NCI-H2107 treated with DMSO at 0.1 percent for 48 hours (cell line): ENCODE measurements at regions not wholly inside any gene's neighbourhood (a gene's known extent, or its start where the extent isn't known, plus 50 kb on each side); places are given as distances from the start of the nearest gene placed in this dataset.
"Not testable (repeated sequence)": the region's sequence is repeated elsewhere in the genome, so short reads cannot be mapped to it uniquely, and the experiment has no call there.

Source experiments
- DNase-seq: peaks from one replicate; lab custom pipeline; 2025; ENCODE audit not compliant: unreplicated experiment; lab: John Stamatoyannopoulos, UW

DNA sequence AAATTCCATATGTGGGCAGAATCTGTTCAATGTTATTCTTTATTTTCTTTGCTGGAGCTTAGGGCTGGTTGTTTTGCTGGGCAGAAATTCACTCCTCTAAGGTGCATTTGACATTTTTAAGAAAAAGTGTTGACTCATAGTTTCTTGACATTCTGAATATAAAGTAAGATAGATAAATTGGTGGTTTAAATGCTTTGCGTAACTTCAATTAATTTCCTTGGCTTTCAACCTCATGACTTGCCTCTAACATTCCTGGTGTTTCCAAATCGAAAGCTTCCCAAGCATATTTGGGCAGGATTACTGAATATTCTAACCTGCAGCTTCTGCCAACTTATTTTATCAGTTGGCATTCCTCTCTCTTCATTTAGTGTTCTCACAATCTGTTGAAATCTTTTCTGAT lies 718.7 kb upstream of the ADGRB3 start:
- no peak for DNase-seq

DNA sequence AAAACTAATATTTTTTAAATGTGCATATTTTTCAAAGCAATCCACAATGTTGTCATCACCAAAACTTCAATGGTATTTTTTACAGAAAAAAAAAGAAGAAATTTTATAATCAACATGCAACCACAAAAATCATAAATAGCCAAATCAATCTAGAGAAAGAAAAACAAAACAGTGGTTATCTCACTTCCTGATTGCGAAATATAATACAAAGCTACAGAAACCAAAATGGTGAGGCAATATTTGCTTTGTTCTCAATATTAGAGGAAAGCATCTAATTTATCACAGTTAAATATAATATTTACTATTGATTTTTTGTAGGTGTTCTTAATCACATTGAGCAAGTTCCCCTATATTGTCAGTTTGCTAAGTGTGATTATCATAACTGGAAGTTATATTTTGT lies 720.7 kb upstream of the ADGRB3 start:
- DNase-seq: no peak

DNA sequence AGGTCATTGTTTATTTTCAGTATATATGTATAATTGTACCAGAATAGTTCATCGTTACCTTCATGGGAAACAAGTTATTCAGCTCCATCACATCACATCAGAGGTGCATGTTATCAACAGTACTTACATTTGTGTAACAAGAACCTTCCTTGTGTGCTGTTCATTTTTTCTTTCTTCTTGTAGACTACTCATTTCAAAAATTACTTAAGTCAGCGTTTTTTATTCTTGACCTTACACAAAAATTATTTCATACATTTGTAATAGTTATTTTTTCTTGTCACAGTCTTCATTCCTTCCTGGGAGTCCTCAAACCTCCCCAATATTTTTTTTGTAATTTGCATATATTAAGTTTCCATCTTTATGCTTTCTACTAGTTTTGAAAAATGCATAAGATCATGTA lies 725.7 kb upstream of the ADGRB3 start:
- no peak for DNase-seq

DNA sequence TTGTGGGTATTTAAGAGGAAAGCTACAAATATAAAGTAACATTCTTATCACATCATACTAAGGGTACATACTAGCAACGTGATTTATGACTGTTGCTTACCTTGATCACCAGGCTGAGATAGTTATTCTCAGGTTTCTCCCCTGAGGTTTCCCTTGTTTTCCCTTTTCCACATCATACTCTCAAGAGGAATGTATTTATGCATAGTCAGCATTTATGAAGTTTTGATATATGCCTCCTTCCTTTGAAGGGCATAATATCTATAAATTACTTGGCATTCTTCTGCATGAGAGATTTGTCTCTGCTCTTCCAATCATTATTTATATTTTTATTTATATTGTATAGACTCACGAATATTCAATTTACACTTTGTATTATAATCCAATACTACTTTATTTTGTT lies 726.7 kb upstream of the ADGRB3 start:
- no peak for DNase-seq

DNA sequence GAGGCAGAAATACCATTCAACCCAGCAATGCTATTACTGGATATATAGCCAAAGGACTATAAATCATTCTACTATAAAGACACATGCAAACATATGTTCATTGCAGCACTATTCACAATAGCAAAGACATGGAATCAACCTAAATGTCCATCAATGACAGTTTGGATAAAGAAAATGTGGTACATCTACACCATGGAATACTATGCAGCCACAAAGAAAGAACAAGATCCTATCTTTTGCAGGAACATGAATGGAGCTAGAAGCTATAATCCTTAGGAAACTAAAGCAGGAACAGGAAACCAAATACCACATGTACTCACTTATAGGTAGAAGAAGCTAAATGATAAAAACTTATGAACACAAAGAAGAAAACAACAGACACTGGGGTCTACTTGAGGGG lies 730.3 kb upstream of the ADGRB3 start:
- DNase-seq: not testable (repeated sequence)

DNA sequence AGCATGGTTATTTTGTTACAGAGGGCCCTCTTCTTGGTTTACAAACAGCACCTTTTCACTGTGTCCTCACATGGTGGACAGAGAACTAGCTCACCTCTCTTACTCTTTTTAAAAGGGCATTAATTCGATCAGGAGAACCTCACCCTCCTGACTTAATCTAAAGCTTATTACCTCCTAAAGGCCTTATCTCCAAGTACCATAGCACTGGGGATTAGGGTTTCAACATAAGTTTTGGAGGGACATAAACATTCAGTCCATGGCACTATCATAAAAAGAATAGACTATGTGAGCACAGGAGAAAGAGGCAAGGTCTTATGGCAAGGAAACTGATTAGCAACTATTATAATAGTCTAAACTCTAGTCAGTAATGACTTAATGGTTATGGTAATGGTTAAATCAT lies 736.2 kb upstream of the ADGRB3 start:
- DNase-seq: no peak

DNA sequence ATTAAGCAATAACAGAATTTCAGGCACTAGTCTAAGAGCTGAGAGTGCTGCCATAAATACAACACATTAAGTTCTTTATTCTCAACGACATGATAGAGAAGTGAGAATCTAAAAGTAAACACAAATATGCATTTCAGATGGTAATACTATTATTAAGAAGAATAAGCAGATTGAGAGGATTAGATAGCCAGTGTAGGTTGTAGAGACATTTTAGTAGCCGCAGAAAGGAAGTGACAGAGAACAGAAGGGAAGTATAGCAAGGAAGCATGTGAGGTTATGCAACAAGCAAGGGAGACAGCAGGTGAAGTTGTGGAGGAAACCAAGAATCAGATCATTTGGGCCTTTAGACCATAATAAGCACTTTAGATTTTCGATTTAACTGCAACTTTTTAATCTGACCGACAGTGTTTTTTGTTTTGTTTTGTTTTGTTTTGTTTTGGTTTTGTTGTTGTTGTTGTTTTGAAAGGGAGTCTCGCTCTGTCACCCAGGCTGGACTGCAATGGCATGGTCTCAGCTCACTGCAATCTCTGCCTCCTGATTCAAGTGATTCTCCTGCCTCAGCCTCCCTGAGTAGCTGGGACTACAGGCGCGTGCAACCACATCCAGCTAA lies 737.0 kb upstream of the ADGRB3 start:
- no peak for DNase-seq

DNA sequence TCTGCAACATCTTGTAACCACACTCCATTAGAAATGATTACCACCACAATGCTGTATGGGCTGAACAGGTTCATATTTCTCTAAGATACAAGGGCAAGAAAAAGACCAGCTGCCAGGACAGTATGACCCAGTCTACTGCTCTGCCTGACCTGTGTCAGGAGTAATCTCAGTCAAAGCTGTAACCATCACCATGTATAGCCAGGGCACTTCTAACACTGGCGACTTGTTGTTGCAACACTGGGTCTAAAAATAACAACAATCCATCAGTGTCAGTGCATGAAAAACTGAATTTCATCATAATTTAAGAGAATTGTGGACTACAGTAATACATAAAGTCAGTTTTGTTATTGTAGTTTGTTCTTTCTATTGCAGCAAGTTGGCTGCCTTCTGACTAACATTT lies 738.6 kb upstream of the ADGRB3 start:
- no peak for DNase-seq

DNA sequence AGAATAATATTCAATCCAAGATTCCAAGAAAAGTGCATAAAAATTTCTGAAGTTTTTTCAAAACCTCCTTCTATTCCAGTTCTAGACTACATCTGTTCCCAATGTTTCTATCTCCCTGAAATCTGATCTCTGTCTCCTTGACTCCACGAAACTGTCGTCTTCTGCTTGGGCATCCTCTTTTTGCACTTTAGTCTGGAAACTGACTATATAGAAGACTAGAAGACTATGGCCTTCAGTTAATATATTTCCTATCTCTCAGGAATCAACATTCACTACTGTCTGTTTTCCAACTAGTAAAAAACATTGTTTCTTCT lies 745.4 kb upstream of the ADGRB3 start:
- no peak for DNase-seq

DNA sequence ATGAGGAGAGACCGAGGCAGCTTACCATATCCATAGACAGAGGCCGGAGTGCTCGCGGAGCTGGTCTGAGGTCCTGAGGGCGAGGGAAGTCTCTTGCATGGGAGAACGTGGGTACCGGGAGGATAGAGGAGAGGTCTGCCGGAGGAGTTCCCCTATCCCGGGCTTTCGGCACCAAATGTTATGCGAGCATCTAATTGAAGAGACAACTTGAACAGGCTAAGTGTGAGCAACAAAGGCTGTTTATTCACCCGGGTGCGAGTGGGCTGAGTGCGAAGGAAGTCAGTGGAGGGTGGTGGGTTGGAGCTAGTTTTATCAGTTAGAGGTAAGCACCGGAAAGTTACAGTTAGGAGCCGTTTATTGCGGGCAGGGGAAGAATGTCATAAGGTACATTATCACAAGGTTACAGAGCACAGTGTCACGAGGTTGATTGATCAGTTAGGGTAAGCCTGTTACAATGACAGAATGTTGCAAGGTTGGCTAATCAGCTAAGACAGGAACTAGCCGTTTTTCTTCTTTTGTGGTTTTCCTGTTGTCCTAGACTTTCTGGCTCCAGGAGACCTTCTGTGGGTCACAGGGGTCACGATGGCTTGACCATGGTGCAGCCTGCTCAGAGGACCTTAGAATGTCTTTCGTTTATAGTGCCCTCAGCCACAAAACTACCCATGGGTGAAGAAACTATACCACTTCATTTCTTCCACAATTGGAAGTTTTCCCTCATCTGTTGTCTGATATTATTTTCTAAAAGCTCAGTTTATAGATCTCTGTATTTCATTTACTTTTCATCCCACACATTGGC lies 746.0 kb upstream of the ADGRB3 start:
- no peak for DNase-seq

DNA sequence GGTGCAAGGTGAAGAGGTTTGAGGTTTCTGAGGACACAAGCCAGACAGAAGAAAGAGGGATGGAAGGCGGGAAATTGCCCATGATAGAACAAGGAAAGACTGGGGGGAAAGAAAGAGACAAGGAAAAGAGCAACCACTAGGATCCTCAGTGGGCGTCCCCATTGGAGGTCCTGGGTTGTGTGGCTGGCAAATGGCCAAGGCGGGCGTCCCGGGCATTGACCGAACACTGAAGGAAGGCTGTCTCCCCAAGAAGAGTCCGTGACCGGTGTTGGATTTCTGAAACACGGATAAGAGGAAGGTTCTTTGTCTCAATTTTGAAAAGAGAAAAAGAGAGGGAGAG lies 746.6 kb upstream of the ADGRB3 start:
- no peak for DNase-seq

DNA sequence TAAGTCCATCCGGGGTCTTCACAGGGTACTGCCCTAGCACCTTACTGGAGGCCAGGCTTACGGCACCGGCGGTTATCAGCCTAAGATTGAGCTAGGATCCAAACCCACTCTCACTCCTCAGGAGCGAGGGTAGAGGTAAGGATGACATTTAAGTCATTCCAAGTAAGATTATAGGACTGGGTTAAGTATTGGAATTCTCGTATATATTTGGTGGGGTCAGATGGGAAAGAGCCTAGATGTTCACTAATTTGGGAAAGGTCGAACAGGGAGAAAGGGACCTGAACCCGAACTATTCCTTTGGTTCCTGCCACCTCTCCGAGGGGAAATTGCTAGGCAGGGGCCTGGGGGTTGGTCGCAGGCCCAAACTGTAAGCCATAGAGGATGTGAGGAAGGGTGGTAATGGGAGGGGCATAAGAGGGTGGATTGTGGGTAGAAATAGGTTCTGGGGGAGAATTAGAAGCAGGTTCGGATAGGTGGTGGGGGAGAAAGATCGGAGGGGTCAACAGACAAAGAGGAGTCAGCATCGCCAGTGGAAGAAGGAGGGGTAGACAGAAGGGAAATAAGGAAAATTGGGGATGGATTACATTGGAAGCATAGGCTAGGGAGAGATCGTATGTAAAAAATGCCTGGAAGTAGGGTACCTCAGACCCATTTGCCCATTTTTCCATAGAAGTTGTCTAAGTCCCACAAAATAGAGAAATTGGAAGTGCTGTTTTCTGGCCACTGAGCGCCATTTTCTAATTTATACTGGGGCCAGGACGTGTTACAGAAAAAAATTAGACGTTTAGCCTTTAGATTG lies 747.1 kb upstream of the ADGRB3 start:
- no peak for DNase-seq

DNA sequence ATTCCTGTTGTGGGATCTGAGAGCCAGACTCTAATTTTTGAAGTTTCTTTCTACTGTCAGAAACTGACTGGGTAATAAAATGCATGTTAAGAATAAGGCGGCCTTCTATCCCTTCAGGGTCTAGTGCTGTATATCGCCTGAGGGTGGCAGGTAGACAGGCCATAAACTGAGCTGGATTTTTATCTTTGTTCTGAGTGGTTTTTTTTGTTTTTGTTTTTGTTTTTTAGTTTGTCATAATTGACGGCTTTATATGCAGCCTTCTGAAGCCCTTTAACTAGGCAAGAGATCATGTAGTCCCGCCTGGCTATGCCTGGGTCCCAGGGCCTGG lies 747.7 kb upstream of the ADGRB3 start:
- no peak for DNase-seq

DNA sequence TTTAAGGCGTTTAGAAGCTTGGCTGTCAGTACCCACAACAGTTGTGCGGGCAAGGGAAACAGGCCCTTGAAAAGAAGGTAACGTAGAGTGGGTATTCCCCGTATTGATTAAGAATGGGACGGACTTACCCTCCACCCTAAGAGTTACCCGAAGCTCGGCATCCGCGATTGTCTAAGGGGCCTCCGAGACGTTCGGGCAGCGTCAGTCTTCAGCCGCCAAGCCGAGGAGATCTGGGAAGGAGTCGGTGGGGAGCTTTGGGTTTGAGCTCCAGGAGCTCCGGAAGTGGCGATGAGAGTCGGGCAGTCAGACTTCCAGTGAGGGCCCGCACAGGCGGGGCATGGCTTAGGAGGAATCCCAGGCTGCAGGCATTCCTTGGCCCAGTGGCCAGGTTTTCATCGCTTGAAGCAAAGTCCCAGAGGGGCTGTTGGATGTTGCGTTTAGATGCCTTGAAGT lies 748.2 kb upstream of the ADGRB3 start:
- DNase-seq: no peak

DNA sequence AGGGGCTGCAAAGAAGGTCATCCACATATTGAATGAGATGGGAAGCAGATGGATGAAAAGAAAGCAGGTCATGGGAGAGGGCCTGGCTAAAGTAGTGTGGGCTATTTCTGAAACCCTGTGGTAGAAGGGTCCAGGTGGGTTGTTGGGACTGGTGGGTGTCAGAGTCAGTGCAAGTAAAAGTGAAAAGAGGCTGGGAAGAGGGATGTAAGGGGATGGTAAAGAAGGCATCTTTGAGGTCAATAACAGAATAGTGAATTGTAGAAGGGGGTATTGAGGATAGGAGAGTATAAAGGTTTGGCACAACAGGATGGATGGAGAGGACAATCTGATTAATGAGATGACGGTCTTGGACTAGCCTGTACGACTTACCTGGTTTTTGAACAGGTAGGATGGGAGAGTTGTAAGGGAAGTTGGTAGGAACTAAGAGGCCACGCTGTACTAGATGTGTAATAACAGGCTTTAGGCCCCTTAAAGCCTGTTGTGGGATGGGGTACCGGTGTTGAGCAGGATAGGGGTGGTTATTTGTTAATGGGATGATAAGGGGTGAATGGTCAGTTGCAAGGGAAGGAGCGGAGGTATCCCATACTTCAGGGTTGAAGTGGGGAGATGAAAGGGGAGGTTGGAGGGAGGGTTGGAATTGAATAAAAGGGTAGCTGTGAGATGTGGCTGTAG lies 748.9 kb upstream of the ADGRB3 start:
- no peak for DNase-seq

DNA sequence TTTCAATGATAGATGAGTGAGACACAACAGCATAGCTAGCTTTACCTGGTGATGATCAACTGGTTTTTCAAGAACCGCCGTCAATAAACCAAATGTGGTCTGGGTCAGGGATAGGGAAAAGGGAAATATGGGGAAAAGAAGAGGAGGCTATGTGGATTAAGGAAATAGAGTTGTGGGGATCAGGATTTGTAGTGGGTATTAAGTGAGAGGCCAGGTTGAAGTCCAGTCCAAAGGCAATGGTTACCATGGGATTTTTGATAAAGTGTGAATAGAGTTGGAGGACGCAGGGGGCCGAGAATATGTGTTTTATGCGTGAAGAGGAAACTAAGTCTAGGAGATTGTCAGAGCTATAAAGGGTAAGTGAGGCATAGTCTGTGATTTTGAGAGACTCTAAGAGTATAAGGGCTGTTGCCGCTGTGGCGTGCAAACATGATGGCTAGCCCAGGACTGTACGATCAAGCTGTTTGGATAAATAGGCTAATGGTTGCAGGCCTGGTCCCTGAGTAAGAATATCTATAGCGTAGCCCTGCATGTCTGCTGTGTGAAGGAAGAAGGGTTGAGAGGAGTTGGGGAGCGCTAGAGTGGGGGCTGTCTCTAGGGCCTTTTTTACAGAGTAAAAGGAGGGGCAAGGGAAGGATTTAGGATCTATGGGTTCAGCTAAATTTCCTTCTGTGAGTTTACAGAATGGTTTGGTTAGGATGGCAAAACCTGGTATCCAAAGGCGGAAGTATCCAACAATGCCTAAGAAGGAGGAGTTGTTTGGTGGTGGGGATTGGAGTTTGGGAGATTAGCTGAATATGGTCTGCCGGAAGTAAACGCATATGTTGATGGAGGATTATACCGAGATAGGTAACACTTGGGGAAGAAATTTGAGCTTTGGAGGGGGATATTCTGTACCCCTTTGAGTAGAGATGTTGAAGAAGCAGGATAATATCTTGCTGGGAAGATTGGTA lies 749.7 kb upstream of the ADGRB3 start:
- DNase-seq: no peak

DNA sequence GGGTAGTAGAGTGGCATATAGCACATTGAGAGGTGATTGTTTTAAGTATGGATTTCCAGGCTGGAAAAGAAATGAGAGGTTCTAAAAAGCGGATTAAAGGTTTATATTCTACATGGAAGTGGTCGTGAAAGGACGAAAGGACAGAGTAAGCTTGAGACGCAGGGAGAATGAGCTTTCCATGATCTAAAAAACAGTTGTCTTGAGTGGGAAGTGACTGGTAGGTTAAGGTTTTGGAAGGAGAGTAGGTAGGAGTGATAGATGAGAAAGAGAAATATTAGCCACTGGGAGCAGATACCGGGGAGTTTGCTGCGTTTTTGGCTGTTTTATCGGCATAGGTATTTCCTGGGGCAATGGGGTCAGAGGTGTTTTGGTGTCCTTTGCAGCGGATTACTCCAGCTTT lies 750.6 kb upstream of the ADGRB3 start:
- no peak for DNase-seq

DNA sequence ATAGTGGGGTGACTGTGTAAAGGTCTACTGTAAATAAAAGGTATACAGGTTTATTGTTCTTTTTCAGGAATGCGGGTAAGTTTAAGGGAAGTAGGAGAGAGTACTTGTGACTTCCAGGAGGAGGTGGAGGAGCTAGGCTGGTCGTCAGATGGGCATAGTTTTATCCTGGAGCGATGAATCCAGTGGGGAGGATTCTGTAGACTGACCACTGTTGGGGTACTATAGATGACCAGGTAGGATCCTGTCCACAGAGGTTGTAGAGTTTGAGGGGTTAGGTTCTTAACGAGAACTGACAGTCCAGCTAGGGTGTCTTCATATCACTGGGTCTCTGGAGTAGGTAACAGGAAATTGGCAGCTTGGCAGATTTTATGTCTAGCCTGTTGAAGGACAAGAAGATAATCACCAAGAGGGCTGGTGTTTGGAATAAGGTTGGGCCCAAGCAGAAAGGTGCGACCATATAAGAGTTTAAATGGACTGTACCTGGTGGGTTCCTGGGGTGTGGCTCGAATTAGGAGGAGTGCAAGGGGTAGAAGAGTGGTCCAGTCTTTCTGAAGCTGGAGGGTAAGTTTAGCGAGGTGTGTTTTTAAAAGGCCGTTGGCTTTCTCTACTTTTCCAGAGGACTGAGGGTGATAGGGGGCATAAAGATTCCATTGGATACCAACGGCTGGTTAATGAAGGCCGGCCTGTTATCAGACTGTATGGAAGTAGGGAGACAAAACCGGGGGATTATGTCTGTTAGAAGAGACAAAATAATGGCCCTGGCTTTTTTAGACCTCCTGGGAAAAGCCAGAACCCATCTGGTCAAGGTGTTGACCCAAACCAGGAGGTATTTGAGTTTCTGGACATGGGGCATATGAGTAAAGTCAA lies 751.3 kb upstream of the ADGRB3 start:
- DNase-seq: no peak

DNA sequence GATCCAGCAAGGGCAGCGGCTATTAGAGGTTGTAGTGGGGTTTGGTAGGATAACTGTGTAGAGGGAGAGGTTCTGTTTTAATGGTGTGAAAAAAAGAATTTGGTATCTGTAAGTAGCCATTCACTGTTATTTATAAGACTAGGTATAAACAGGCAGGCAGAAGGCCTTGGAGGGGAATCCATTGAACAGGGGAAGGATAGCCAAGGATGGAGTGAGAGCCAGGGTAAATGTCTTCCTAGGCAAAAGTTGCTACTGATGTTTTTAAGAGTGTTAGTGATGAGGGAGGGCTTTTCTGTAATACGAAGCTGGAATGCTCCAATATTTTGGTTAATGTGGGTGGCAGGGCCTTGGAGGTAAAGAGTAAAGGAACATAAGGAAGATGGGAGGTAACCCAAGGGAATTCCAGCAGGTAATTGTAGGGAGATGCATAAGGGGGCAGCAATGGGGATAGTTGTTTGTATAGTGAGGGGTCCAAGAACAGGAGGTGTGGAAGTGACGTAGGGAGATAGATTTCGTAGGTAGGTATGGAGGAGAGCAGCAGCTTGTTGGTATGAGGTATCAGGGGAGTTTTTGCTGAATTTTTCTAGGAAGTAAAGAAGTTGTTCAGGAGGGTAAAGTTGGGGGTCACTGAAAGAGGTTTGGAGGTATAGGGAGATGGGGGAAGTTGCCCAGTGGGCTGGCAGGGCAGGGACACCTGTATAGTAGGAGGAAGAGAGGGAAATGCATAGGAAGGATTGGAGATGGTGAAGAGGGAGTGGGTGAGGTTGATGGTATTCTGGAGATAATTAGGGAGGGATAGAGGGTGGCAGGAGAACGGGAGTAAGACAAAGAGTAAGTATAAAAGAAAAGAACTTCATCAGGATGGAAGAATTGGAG lies 752.4 kb upstream of the ADGRB3 start:
- no peak for DNase-seq
